GM12865 (cell line): ENCODE measurements at regions not wholly inside any gene's neighbourhood (a gene's known extent, or its start where the extent isn't known, plus 50 kb on each side); places are given as distances from the start of the nearest gene placed in this dataset.

Source experiments
- DNase-seq: peaks from one replicate; pipeline ENCODE4 v3.0.0; 2010; ENCODE audit warnings: low read depth
- H3K4me3 ChIP-seq: 2 replicates; pipeline ENCODE4 v1.5.1; 2011; ENCODE audit warnings: mild to moderate bottlenecking, low read depth, low read length, control low read depth
- CTCF ChIP-seq: IDR thresholded peaks from 2 replicates; pipeline ENCODE4 v1.5.1; 2011; ENCODE audit warnings: low read length, control low read depth, low read depth, inconsistent platforms; ENCODE audit not compliant: insufficient read depth; ENCODE audit errors: missing control alignments

GRCh38 chr5:31051316-31051715, 142.2 kb upstream of the CDH6 start:
- H3K4me3 ChIP-seq: no peak overlapping the region
- TF ChIP-seq CTCF: no peak
- no peak for DNase-seq

- H3K4me3 ChIP-seq: no peak overlapping the region
- no peak for TF ChIP-seq CTCF
- no peak for DNase-seq
Measured at GRCh38 chr5:31049936-31050704, 143.4 kb upstream of the CDH6 start.

GRCh38 chr5:31049461-31049860, 144.0 kb upstream of the CDH6 start:
- TF ChIP-seq CTCF: no peak
- no peak overlapping the region for H3K4me3 ChIP-seq
- DNase-seq: no peak

GRCh38 chr5:31048282-31049270, 144.9 kb upstream of the CDH6 start:
- TF ChIP-seq CTCF: no peak
- H3K4me3 ChIP-seq: no peak overlapping the region
- no peak for DNase-seq

- DNase-seq: no peak
- no peak overlapping the region for H3K4me3 ChIP-seq
- TF ChIP-seq CTCF: no peak
Measured at GRCh38 chr5:31047621-31048020, 145.9 kb upstream of the CDH6 start.

DNA sequence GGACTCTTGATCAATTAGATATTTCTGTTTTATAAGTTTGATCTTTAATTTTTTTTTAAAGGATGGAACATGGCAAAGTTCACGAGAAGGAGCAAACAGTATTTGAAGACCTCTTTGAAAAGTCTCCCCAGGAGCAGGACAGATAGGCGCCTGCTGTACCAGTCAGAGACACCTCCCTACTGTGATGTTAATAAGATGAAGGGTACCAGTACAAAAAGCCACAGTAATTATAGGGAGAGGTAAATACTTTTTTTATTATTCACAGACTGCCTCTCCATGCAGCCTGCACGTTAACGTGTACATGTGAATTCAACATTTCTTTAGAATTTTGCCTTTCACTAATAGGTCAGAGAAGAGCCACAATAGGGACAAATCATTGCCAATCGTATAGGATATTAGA, 146.5 kb upstream of the CDH6 start:
- H3K4me3 ChIP-seq: no peak overlapping the region
- TF ChIP-seq CTCF: no peak
- no peak for DNase-seq
